HG02938 (cell line): ENCODE measurements at regions not wholly inside any gene's neighbourhood (a gene's known extent, or its start where the extent isn't known, plus 50 kb on each side); places are given as distances from the start of the nearest gene placed in this dataset.

Experiments used
- ATAC-seq: cut with Tn5 transposase; IDR thresholded peaks from one replicate; pipeline ENCODE4 v1.9.1; 2021; ENCODE audit warnings: mild to moderate bottlenecking, moderate library complexity; ENCODE audit not compliant: unreplicated experiment

- no peak for ATAC-seq
These were observed 155.7 kb upstream of the CDYL start for GRCh38 chr6:4620284-4621151.

GRCh38 chr6:4616311-4616710 lies 159.9 kb upstream of the CDYL start:
- ATAC-seq, result no peak

- ATAC-seq, result no peak
These were observed 160.3 kb upstream of the CDYL start for GRCh38 chr6:4615891-4616290.

- no peak for ATAC-seq
These were observed 161.0 kb upstream of the CDYL start for GRCh38 chr6:4615231-4615630.

GRCh38 chr6:4614637-4615036 lies 161.6 kb upstream of the CDYL start:
- ATAC-seq, result no peak

GRCh38 chr6:4613795-4614194 lies 162.4 kb upstream of the CDYL start:
- ATAC-seq, result no peak

GRCh38 chr6:4613381-4613780 lies 162.8 kb upstream of the CDYL start:
- no peak for ATAC-seq

- ATAC-seq, result no peak
These were observed 163.5 kb upstream of the CDYL start for GRCh38 chr6:4612636-4613171.

- ATAC-seq, result no peak
These were observed 164.6 kb upstream of the CDYL start for GRCh38 chr6:4611429-4612129.

- ATAC-seq, result no peak
These were observed 165.9 kb upstream of the CDYL start for GRCh38 chr6:4610256-4610655.

GRCh38 chr6:4608361-4609115 lies 167.7 kb upstream of the CDYL start:
- ATAC-seq, result no peak

- no peak for ATAC-seq
These were observed 168.4 kb upstream of the CDYL start for GRCh38 chr6:4607793-4608192.

GRCh38 chr6:4606821-4607704 lies 169.1 kb upstream of the CDYL start:
- no peak for ATAC-seq

GRCh38 chr6:4606016-4606415 lies 170.2 kb upstream of the CDYL start:
- no peak for ATAC-seq

- no peak for ATAC-seq
These were observed 172.3 kb upstream of the CDYL start for GRCh38 chr6:4603856-4604369.

- ATAC-seq, result no peak
These were observed 172.9 kb upstream of the CDYL start for GRCh38 chr6:4603291-4603690.

- ATAC-seq, result no peak
These were observed 176.3 kb upstream of the CDYL start for GRCh38 chr6:4599924-4600323.

GRCh38 chr6:4598384-4598995 lies 177.7 kb upstream of the CDYL start:
- ATAC-seq, result no peak

- ATAC-seq, result no peak
These were observed 182.3 kb upstream of the CDYL start for GRCh38 chr6:4593951-4594350.

- ATAC-seq, result no peak
These were observed 184.2 kb upstream of the CDYL start for GRCh38 chr6:4592026-4592425.
